RCC 7860 (cell line): ENCODE measurements at regions not wholly inside any gene's neighbourhood (a gene's known extent, or its start where the extent isn't known, plus 50 kb on each side); places are given as distances from the start of the nearest gene placed in this dataset.

ENCODE experiments used
- DNase-seq: peaks from one replicate; pipeline ENCODE4 v3.0.0-alpha.2; 2015; ENCODE audit warnings: low spot score
- FAIRE-seq: peaks from 2 replicates; lab custom pipeline; 2012; peaks lifted over from hg19 to GRCh38; lab: Jason Lieb, UNC

DNA sequence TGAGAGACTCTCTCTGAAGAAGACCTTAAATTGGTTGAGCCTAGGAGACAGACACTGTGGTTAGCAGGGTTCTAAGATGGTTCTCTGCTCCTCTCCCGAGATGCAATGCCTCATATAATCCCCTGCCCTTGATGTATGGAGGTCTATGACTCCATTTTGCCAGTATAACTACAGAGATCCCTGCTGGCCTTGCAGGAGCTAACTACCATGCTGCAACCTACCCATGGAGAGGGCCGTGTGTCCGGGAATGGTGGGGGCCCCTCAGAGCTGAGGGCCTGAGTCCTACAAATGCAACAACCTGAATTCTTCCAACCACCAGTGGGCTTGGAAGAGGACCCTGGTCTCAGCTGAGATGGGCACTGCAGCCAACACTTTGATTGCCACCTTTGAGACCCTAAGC is 388.0 kb downstream of the SETD4 start:
- DNase-seq (no peak), FAIRE-seq (no peak)

DNA sequence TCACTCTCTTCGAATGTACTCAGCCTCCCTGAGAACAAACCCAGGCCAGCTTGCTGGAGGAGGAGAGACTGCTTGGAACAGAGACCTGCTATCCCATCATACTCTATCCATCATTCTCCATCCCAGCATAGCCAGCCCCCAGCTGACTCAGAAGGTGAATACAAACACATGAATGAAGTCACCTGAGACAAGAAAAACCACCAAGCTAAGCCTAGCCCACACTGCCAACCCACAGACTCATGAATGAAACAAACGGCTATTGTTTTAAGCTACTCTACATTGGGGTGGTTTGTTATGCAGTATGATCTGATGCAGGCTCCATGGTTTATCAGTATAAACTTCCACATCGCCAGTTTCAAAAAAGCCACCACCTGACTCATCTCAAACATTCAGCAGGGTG is 395.6 kb downstream of the SETD4 start:
- FAIRE-seq, result peak; percentile 65
- peak; percentile 87 for DNase-seq

DNA sequence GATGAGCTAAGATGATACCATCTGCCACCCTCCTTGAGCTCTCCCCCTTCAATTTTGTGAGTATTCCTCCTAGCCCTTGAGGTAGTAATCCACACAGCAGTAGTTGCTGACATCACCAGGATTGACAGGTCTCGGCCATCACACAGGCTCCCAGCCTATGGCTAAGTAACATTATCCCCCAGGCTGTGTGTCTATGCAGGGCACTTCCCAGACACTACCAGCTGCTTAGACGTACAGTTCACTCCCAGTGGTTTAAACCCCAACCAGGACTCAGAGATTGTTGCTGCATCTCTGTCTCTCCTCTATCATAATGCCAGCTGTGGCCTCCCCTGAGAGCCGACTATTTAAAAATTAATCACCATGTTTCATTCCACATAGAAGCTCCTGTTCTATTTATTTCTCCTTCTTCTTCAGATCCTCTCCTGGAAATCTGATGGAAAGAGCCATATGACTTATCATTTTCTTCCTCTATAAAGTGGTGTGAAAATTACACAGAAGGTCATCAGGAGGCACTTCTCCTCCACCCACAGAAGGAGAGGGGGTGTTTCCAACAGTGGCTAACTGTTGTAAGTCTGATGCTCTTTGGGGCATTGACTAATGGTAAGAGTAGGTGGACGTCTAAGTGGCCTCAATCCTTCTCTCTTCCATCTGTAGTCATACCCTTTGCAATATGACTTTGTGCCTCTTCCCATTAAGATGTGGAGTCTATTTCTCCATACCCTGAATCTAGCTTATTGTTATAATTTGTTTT is 396.3 kb downstream of the SETD4 start:
- no peak for DNase-seq

DNA sequence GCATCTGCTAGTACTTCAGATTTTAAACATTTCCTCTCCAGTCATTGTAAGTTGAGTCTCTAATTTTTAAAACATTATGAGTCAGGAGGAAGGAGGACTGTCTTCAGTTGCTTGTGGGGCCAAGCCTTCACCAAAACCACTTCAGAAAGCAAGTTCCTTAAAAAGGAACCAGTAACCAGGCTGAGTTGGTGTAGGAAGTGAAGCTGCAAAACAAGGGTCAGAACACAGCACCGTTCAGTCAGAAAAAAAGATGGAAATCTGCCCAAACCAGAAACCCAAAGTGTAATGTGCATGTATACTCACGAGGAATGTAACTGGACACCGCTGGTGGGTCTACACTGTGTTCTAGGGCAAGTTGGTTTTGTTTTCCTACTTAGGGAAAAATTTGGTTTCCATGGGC is 402.1 kb downstream of the SETD4 start:
- FAIRE-seq, result no peak

More for the DNA sequence above, 396.3 kb downstream of the SETD4 start:
- no peak for FAIRE-seq

DNA sequence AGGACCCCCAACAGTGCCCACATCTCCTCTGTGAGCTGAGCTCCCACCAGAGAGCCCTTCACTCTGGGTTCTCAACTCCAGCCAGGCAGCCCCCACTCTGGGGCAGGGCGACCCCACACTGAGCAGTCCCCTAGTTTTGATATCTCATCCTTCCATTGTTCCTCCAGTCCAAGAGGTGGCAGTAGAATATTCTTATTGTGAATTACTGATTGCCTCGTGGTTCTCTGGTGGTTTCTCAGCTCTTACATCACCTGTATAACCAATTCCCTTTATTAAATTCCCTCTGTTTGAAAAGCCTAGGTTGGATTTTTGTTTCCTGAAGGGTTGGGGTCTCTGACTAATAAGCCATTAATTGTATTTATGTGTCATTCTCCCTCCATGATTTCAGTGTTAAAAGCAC is 407.5 kb downstream of the SETD4 start:
- DNase-seq (no peak), FAIRE-seq (no peak)

More for the DNA sequence above, 402.1 kb downstream of the SETD4 start:
- DNase-seq, result no peak

DNA sequence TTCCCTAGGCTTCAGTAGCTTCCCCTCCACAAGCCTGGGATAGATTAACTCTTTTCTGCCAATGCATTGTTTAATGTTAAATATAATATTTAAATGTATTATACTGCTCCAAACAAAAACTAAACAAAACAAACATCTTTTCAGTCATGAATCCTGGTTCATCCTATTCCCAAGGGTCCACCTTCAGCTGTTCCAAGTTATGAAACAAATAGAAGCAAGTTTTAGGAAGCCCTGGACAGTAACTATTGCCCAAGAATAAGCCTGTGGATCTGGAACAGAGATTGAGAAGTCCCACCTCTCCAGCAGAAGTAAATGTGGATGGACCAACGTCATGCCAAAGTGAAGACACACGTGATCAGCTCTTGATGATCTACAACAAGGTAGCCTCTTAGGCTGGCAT is 408.1 kb downstream of the SETD4 start:
- DNase-seq, result no peak
- FAIRE-seq, result no peak

DNA sequence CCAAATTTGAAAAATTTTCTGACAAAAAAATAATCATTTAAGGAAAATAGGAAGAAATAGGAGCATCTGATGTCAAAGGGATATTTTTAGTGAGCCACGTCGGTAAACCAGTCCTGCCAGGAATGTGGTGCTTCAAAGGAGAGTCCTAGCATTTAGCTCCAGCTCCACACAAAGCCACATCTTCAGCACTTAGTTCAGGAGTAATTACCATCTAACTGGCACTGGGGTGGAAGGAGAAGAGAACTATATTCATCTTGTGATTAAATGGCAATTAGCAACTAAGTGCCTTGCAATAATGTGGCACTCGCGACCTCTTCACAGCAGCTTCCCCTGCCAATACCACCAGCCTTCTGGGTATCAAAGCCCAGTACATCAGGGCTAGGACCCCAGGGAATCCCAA is 409.1 kb downstream of the SETD4 start:
- no peak for FAIRE-seq
- DNase-seq, result no peak

DNA sequence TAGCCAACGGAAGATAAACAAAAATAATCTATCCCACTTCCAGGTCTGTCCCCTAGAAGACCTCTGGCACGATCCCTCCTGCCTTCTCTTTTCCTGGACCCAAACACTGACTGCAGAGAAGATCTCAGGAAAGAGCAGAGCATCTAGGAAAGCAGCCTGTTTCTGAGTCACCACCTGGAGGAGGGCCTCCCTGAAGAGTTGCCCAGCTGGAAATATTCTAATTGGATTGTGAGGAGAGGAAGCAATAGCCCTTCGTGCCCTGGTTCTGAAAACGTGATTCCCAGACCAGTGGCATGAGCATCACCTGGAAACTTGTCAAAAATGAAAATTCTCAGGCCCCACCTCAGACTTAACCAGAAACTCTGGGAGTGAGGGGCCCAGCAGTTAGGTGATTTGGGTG is 411.1 kb downstream of the SETD4 start:
- DNase-seq (peak; percentile 54), FAIRE-seq (peak; percentile 30)

DNA sequence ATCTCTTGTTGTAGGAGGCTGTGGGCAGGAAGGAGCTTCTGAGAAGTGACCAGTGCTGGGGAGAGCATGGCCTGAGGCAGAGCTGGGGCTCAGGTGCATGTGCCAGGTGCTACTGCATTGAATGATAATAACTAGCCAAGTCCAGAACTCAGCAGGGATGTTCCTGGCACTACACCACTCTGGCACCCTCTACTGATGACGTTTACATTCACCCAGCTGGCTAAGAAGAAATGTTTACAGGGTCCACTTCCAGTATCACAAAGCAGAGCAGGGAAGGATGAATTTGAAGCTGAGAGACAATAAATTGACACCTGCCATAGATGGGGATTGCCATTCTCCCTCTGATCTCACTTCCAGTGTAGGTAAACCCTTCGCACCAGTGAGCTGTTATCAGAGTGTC is 411.8 kb downstream of the SETD4 start:
- DNase-seq, result no peak
- FAIRE-seq, result no peak

DNA sequence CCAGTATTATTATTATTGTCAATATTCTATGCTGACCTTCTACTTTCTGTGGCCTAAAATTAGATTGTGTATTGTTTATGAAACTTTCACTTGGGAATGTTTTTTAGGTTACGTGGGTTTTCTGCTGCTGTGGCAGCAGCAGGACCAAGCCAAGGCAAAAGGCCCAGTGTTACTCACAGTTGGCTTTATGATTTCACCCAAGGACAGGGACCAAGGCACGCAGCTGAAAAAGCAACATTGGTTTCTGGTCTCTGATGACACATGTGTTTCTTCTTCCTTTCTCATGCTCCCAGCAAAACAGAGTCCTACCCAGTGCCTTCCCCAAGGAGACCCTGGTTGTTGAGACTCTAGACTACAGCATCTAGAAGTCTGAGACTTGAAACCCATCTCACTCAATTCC is 413.7 kb downstream of the SETD4 start:
- FAIRE-seq (no peak), DNase-seq (no peak)

DNA sequence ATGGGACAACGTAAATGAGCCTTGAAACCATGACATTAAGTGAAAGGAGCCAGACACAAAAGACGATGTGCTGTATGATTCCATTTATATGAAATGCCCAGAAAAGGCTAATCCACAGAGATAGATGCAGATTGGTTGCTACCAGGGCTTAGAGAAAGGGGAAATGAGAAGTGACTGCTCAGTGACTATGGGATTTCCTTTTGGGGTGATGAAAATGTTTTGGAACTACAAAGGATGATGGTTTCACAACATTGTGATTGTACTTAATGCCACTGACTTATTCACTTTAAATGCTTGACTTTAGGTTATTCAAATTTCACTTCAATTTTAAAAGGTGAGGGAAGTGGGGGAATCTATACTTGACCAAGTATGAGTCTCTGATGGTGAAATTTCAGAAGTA is 414.3 kb downstream of the SETD4 start:
- no peak for FAIRE-seq
- DNase-seq, result no peak

DNA sequence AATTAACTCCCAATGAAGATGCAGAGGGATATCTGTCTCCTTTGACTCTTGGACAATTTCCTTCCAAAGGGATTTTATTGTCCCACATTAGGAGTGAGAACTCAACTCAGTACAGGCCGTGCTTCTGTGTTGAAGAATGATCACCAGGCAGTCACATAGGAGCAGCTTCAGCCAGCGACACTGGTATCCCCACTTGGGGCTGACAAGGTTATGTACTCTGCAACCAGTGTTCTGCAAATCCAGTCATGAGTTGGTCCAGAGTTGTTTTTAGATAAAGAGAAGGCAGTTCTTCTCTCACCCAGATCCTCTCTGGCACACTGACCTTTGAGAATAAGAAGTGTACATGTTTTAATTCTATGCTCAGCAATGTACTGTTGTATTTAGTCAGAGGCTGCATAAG is 415.8 kb downstream of the SETD4 start:
- DNase-seq (no peak), FAIRE-seq (no peak)

DNA sequence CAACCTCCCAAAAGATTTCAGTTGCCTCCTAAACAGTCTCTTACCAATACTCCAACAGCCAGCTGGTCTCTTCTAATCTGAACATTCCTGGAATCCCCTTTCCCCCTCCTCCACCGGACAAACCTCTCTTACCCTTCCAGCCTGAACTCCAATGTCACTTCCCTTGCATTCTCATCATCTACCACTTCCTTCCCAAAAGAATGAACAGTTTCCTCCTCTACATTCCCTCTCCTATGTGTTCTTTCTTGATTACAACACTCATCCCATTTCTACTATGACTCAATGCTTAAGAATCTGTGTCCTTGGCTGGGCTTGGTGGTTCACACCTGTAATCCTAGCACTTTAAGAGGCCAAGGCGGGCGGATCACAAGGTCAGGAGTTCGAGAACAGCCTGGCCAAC is 417.1 kb downstream of the SETD4 start:
- FAIRE-seq, result no peak
- peak; percentile 81 for DNase-seq

DNA sequence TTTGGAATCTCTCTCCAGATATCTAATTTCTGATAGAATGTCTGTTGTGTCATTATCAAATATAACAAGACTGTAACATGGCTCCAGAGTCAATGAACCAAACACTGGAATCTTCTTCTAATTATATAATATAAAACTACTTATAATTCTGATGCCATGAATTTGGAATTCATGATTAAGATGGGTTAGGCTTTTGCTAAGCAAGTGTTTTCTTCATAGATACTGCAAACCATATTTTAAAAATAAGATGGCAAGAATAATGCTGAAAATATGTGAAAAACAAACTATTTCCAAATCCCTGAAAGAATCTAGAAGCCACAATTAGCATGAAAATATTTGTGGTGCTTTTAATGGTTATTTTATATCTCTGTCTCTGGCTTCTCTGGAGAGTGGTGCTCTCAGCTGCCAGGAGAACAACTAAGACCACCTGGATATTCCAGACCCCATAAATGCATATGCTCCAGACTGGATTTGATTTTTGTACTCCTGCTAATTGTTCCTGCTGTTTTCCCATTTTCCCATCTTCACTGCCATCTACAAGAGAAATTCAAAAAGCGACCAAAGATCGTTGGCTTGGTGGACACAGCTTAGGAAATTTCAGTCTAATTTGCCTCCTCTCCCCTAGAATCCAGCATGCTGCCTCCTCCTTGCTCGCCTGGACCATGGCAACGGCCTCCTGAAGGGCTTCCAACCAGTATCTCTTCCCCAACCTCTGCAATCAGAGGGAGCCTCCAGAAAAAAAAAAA is 418.9 kb downstream of the SETD4 start:
- no peak for FAIRE-seq

DNA sequence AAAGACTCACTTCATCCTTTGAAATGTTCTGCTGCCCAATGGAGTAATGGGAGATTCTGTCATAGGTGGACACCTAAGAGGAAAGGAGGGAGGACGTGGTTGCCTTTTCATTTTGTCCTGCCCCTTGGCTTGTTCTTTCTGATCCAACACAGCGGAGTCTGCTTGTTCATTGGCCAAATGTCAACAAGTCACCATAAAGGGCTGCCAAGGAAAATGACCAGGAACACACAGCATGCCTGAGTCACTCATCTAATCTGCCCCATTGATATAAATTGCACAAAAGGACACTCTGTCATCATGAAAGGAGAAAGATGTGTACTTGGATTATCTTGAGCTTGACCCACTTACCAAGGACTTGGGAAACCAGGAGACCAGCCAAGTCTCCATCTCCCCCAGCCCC is 422.9 kb downstream of the SETD4 start:
- FAIRE-seq (no peak), DNase-seq (peak; percentile 57)

More for the DNA sequence above, 418.9 kb downstream of the SETD4 start:
- DNase-seq, result no peak

DNA sequence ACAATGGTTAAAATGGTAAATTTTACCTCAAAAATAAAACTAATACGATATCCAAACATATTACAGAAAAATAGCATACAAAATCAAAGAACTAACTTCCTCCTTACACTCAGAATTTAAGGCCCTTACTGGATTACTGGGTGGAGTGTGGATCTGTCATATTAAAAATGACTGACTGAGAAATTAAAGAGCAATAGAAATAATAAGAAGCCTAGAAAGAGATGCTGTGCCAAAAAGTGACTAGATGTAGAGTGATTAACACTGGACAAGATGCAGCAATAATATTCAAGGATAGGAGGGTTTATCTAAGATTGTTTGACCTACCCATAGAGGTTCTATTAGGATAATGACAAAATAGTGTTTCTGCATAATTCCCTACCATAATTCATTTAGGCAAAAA is 424.3 kb downstream of the SETD4 start:
- FAIRE-seq (no peak), DNase-seq (no peak)

DNA sequence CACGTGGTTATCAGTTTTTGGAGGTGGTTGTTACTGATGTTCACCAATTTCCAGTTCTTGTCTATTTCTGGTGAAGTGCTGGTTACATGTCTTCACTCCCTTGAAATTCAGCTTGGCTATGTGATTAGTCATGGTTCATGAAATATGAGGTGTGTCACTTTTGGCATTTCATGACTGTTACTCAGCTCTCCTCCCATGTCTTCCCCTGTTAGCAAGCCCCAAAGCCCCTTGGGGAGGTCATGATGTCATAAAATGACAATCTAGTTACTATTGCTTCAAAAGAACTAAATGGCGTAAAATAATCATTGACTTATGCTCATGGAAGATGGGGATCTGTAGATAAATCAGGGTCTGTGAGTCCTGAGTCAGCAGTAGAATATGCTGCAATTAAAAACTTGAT is 425.1 kb downstream of the SETD4 start:
- DNase-seq, result peak; percentile 85
- peak; percentile 38 for FAIRE-seq

DNA sequence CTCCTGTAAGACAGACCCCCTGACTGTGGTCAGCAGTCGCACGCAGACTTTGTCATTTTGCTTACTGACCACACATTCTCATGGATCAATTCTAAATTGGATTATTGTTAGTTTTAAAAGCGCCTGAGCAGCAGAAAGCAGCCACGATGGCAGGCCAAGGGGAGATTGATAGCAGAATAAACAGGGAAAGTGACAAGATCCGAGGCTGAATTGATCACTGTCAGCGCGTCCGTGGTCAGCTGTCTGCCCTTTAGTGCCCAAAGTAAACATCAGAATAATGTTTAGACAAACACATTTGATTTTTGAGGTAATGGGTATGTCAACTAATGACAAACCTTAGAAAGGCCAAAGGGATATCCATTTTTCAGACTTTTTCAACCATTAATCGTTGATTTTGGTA is 426.8 kb downstream of the SETD4 start:
- FAIRE-seq, result no peak

DNA sequence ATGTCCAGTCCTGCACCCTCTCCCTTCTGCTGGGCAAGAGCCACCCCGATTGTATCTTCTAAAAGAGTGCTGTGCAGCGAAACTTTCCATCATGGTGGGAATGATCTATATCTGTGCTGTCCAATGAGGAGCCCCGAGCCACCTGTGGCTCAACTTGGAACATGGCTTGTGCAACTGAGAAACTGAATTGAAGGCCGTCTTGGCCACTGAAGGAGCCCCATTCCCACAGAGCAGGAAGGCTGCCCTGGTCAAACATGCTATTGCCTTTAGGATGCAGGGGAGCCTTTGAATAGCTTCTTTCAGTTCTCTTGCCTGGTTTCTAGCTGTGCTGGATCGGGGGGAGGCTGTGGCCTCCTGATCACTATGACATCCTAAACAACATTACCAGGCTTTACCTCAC is 427.6 kb downstream of the SETD4 start:
- DNase-seq (no peak), FAIRE-seq (no peak)

More for the DNA sequence above, 426.8 kb downstream of the SETD4 start:
- no peak for DNase-seq

DNA sequence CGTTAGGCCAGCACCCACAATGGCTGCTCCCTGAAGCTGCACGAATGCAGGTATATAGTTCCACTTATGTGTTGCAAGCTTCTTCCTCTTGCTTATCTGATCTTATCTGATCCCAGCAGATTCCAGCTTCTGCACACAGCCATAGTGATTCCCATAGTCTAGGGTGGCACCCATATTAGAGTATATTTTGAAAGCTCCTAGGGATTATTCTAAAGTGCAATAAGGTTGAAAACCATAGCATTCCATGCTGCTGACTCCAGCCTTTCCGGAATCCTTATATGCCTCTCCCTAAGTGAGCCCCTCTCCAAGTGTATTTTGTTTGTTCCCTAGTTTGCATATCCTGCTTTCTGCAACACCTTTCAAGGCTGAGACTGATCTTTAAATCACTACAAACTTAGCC is 432.0 kb downstream of the SETD4 start:
- no peak for FAIRE-seq
- no peak for DNase-seq

DNA sequence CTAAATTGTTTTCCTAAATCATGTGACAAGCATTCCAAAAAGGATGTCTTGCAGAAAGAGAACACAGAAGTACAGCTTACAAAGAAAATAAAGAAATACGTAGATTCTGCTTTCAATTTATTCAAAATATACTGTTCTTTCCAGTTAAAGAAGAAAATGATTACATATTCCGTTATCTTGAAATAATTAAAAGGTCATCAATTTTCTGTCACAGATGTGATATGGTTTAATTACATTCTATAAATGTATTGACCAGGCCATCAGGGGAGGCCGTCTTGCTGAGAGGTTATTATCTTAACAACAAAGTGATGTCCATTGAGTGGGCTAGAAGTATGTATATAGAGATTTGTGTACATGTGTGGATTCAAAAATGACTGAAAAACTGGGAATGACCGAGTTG is 432.9 kb downstream of the SETD4 start:
- no peak for FAIRE-seq
- DNase-seq, result no peak

DNA sequence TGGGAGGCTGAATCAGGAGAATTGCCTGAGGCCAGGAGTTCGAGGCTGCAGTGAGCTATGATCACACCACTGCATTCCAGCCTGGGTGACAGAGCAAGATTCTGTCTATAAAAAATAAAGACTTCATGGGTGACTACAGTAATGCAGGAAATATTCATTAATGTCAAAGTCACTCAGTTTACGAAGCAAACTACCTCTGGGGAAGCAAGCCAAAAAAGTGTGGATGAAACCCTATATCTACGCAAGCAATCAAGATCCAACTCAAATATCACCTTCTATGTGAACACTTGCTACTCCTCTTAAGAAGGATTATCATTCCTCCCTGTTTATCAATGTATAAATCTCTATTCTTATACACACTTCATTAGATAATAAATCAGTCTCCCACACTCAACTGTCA is 434.8 kb downstream of the SETD4 start:
- FAIRE-seq (no peak), DNase-seq (no peak)
